ENCODE measurements at regions not wholly inside any gene's neighbourhood (a gene's known extent, or its start where the extent isn't known, plus 50 kb on each side); places are given as distances from the start of the nearest gene placed in this dataset.

- TF ChIP-seq CTCF (IDR thresholded peaks at IDR 0.05) (no peak), USF2 (IDR thresholded peaks at IDR 0.05; ENCODE audit: borderline replicate concordance, low read depth, low read length) (no peak), REST (IDR thresholded peaks at IDR 0.05; ENCODE audit: low read depth, low read length) (no peak), GATA2 (CRISPR knock-in tag; IDR thresholded peaks at IDR 0.05) (no peak), FOXJ3 (CRISPR knock-in tag; IDR thresholded peaks at IDR 0.05) (no peak), MAX (IDR thresholded peaks at IDR 0.05; ENCODE audit: low read depth) (no peak), EZH2phosphoT487 (IDR thresholded peaks at IDR 0.05; ENCODE audit: borderline replicate concordance, low read depth) (no peak)
These were observed 284.1 kb upstream of the ZNF507 start for GRCh38 chr19:32061315-32061714.

Measured in SK-N-SH (cell line).